Natural killer cell (primary cell): ENCODE measurements at regions not wholly inside any gene's neighbourhood (a gene's known extent, or its start where the extent isn't known, plus 50 kb on each side); places are given as distances from the start of the nearest gene placed in this dataset.
"Not testable (repeated sequence)": the region's sequence is repeated elsewhere in the genome, so short reads cannot be mapped to it uniquely, and the experiment has no call there.

Experiments used
- ATAC-seq, 3 donors: fragments of 150-1000 bp in 2 of 3; fragments of 200-7000 bp in 1 of 3; cut with Tn5 transposase; 1 replicate in 1 of 3; 2 replicates in 2 of 3; pipeline ENCODE4 v1.10.0; 2021; ENCODE audit warnings: mild to moderate bottlenecking in 2 of 3, moderate library complexity in 2 of 3
- DNase-seq, 2 donors: peaks; one replicate each; pipeline versions ENCODE4 v3.0.0 to v3.0.0-alpha.2; 2013 to 2021; ENCODE audit warnings: mixed read lengths in 1 of 2
- H3K27ac ChIP-seq: one replicate; pipeline ENCODE4 v1.5.1; 2013; ENCODE audit warnings: mild to moderate bottlenecking, low read length
- H3K27me3 ChIP-seq: one replicate; pipeline ENCODE4 v1.6.1; 2013; ENCODE audit warnings: low read length; ENCODE audit not compliant: control insufficient read depth, insufficient read depth
- H3K36me3 ChIP-seq: one replicate; pipeline ENCODE4 v1.6.1; 2013; ENCODE audit warnings: low read length; ENCODE audit not compliant: control insufficient read depth, insufficient read depth
- H3K4me1 ChIP-seq: one replicate; pipeline ENCODE4 v1.6.1; 2013; ENCODE audit warnings: low read length; ENCODE audit not compliant: control insufficient read depth, insufficient read depth
- H3K4me3 ChIP-seq: one replicate; pipeline ENCODE4 v1.5.1; 2013; ENCODE audit warnings: low read length
- H3K9me3 ChIP-seq: one replicate; pipeline ENCODE4 v1.6.1; 2013; ENCODE audit warnings: low read length; ENCODE audit not compliant: control insufficient read depth, insufficient read depth
- H3K27ac Mint-ChIP-seq, 2 donors: one replicate each; pipeline ENCODE4 v1.8.0; 2022; ENCODE audit warnings: mild to moderate bottlenecking in 2 of 2, mixed read lengths in 2 of 2, moderate library complexity in 1 of 2
- H3K27me3 Mint-ChIP-seq, 2 donors: one replicate each; pipeline ENCODE4 v1.8.0; 2022; ENCODE audit warnings: low read depth in 2 of 2, mixed read lengths in 2 of 2
- H3K36me3 Mint-ChIP-seq: one replicate; pipeline ENCODE4 v1.8.0; 2022; ENCODE audit warnings: mixed read lengths
- H3K4me1 Mint-ChIP-seq, 2 donors: one replicate each; pipeline ENCODE4 v1.8.0; 2022; ENCODE audit warnings: mixed read lengths in 2 of 2
- H3K4me3 Mint-ChIP-seq: one replicate; pipeline ENCODE4 v1.8.0; 2022; ENCODE audit warnings: mild to moderate bottlenecking, moderate library complexity, mixed read lengths
- H3K9me3 Mint-ChIP-seq, 2 donors: one replicate each; pipeline ENCODE4 v1.8.0; 2022; ENCODE audit warnings: mixed read lengths in 2 of 2
- CTCF ChIP-seq: fragments of 200-600 bp; IDR thresholded peaks from one replicate; pipeline ENCODE4 v1.8.0; 2022; ENCODE audit warnings: antibody characterized with exemption
- WGBS: methylation state at CpG from one replicate; pipeline ENCODE4 v1.1.7; 2013; ENCODE audit warnings: missing lambda C conversion rate; ENCODE audit not compliant: insufficient coverage; 5-methylcytosine and 5-hydroxymethylcytosine counted together
- intact Hi-C: fragments of 100-400 bp; cut with micrococcal nuclease; formaldehyde crosslinking; loops from one replicate; pipeline ENCODE4 v1.14.2; 2022

GRCh38 chr5:101647861-101648260 lies 648.2 kb downstream of the SLCO4C1 start:
- H3K4me3 ChIP-seq, result no peak overlapping the region
- no peaks in the 10 kb centered on the region for H3K4me1 Mint-ChIP-seq
- H3K4me1 ChIP-seq, result no peaks in the 10 kb centered on the region
- H3K27me3 Mint-ChIP-seq, result no peaks in the 10 kb centered on the region
- no peak overlapping the region for H3K27ac ChIP-seq
- 93% methylated on average over 1 of the region's 2 CpGs for WGBS
- no peak overlapping the region for H3K27ac Mint-ChIP-seq
- TF ChIP-seq CTCF, result no peak
- H3K36me3 ChIP-seq, result no peaks in the 10 kb centered on the region
- ATAC-seq (no peak), DNase-seq (no peak)
- H3K9me3 ChIP-seq, result no peaks in the 10 kb centered on the region
- H3K9me3 Mint-ChIP-seq, result no peaks in the 10 kb centered on the region
- H3K4me3 Mint-ChIP-seq, result no peak overlapping the region
- no peaks in the 10 kb centered on the region for H3K36me3 Mint-ChIP-seq
- H3K27me3 ChIP-seq, result no peaks in the 10 kb centered on the region
- intact Hi-C loops, result no loop called here

GRCh38 chr5:101643794-101644193 lies 652.3 kb downstream of the SLCO4C1 start:
- H3K36me3 Mint-ChIP-seq, result no peaks in the 10 kb centered on the region
- Histone ChIP-seq H3K36me3 (no peaks in the 10 kb centered on the region), H3K4me1 (no peaks in the 10 kb centered on the region), H3K4me3 (no peak overlapping the region), H3K27me3 (no peaks in the 10 kb centered on the region), H3K9me3 (no peaks in the 10 kb centered on the region), H3K27ac (no peak overlapping the region)
- intact Hi-C loops, result no loop called here
- no peak for ATAC-seq
- H3K4me3 Mint-ChIP-seq, result no peak overlapping the region
- DNase-seq, result no peak
- no peak for TF ChIP-seq CTCF
- H3K9me3 Mint-ChIP-seq, result no peaks in the 10 kb centered on the region
- no peak overlapping the region for H3K27ac Mint-ChIP-seq
- WGBS, result no CpG with 5 or more reads among the region's 2 CpGs
- H3K4me1 Mint-ChIP-seq, result no peaks in the 10 kb centered on the region
- H3K27me3 Mint-ChIP-seq, result no peaks in the 10 kb centered on the region

GRCh38 chr5:101637599-101637998 lies 658.5 kb downstream of the SLCO4C1 start:
- H3K27me3 ChIP-seq, result no peaks in the 10 kb centered on the region
- Mint-ChIP-seq H3K27me3 (no peaks in the 10 kb centered on the region), H3K4me3 (no peak overlapping the region), H3K27ac (no peak overlapping the region), H3K9me3 (peaks cover 8 to 10% of the 10 kb centered on the region in 2 donors), H3K36me3 (no peaks in the 10 kb centered on the region), H3K4me1 (no peaks in the 10 kb centered on the region)
- no peak overlapping the region for H3K27ac ChIP-seq
- H3K36me3 ChIP-seq, result no peaks in the 10 kb centered on the region
- intact Hi-C loops, result no loop called here
- no peak overlapping the region for H3K4me3 ChIP-seq
- ATAC-seq, result no peak
- H3K9me3 ChIP-seq, result peaks cover under 1% of the 10 kb centered on the region
- 65% methylated on average over 2 of the region's 2 CpGs for WGBS
- H3K4me1 ChIP-seq, result no peaks in the 10 kb centered on the region
- no peak for TF ChIP-seq CTCF
- DNase-seq, result no peak

- H3K36me3 Mint-ChIP-seq, H3K36me3 ChIP-seq, H3K9me3 Mint-ChIP-seq, DNase-seq, H3K4me3 Mint-ChIP-seq, H3K4me1 ChIP-seq, H3K27me3 Mint-ChIP-seq, H3K4me3 ChIP-seq, H3K27me3 ChIP-seq, H3K27ac ChIP-seq, H3K4me1 Mint-ChIP-seq, H3K27ac Mint-ChIP-seq, ATAC-seq, H3K9me3 ChIP-seq, intact Hi-C loops: not testable (repeated sequence)
- 16% methylated on average over 2 of the region's 2 CpGs for WGBS
Measured at GRCh38 chr5:101627770-101628169, 668.3 kb downstream of the SLCO4C1 start.
